Hindlimb muscle (tissue), 1 donor: ENCODE measurements at regions not wholly inside any gene's neighbourhood (a gene's known extent, or its start where the extent isn't known, plus 50 kb on each side); places are given as distances from the start of the nearest gene placed in this dataset.

ENCODE experiments used
- DNase-seq: peaks from one replicate; pipeline ENCODE4 v3.0.0-alpha.2; 2013

DNA sequence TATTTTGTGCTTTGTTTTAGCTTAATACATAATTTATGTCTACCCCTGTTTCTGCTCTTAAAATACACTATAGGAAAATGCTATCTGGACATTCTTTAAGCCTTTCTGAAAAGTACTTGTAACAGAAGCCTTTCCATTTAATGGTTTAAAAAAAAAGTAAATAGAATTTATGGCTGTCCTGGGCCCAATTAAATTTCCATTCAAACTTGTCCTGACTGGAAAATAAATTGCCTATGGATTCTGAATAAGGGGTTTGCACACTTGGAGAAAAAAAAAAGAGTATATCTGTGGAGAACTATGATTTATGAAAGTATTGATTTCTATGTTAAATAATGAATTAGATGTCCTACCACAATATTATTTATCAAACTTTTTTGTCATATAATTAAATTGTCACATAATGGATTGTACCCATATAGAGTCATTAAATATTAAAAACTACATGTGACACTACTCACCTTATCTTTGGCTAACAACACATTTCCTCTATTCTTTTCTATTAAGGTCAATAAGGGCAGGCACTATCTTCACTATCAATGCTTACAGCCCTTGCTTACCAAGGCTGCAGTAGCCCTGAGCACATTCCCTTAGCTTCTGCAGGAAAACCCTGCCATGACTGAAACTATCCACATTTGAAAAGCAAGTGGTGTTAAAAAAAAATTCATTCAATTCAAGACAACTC, 396.1 kb upstream of the ROBO2 start:
- DNase-seq, result no peak

DNA sequence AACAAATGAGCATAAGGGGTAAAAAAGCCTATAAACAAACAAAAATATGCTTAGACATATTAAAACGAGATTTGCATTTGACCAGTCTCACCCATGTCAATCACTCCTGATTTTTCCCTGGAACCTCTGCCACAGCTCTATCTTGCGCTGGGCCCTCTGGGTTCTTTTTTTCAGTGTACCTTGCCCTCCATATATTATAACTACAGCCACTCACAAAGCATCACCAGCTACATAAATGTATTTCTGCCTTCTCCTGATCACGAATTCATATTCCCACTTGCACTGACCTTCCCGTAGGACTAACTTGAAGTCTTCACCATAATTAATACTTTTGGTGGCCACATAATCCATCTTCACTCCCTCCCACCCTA, 395.6 kb upstream of the ROBO2 start:
- no peak for DNase-seq

DNA sequence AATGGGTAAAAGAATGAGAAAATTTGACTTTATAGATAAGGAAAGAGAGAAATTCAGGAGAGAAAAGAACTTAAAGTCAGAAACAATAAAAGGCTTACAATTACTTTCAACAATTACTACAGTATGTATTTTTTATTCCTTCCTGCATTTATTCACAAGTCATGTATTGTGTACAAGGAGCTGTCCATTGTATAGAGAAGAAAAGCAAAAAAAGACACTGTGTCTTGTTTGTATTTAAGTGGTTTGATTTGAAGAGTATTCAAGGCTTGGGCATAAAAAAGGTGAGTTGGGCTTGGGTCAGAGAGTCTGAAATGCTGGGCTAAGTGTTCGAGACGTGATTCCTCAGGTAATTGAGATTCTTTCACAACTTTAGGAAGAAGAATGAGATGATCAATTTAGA, 394.2 kb upstream of the ROBO2 start:
- no peak for DNase-seq

DNA sequence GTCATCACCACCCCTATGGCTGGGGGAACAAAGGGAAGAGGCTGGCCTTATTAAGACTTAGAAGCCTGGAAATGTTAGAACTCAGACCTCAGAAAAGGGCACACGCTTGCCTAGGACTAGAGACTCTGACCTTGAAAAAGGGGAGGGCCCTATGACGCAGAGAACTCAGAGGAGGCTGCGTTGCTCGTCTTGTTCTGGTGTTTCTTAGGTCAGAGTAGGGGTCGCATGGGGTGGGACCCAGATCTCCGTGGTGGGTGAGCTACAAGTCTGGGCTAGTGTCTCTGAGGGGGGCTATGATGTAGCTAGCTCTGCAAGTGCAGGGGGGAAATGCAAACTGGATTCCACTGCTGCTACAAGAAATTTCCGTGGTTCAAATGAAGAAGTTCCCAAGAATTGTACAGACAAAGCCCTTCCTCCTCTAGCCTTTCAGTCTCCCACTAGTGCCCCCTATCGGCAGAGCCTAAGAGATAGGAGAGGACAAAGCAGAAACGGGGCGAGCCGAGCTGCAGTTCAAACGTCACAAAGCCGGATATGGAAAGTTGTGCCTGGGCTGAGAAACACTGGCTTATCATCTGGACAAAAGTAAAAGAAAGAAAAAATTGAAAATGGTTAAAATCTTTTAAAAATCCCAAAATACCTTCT, 392.9 kb upstream of the ROBO2 start:
- DNase-seq, result no peak

DNA sequence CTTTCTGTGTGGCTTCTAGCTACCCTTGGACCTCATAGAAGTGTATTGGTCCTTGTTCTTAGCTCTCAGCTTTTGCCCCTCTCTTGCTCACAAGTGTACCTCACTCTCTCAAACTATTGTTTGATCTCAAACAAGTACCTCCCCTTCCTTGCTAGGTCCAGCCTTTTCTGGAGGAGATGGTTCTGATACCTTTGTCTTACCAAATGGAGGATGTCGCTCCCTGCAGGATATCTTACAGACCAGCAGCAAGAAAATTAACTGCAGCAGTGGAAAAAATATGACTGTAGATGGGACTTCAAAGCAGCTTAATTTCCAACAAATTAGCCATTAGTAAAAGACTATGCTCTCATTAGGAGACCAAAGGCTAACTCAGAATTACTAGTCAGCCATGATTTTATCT, 388.1 kb upstream of the ROBO2 start:
- DNase-seq, result no peak

DNA sequence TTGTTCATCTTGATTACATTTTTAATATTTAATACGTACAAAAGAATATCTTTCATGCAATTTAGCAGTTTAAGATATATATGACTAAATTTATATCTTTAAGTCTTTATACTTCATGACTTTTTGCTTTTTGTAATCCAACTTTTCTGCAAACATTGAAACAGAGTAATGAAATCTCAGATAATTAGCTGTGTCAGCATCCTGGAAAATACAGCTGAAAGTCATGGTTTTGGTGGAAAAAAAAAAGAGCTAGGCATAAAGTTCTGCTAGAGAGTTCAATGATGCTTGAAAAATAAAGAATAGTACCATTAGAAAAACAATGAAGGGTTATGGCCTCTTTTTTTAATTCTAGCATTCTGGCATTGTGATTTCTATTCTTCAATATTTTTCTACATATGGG, 387.4 kb upstream of the ROBO2 start:
- DNase-seq, result no peak

DNA sequence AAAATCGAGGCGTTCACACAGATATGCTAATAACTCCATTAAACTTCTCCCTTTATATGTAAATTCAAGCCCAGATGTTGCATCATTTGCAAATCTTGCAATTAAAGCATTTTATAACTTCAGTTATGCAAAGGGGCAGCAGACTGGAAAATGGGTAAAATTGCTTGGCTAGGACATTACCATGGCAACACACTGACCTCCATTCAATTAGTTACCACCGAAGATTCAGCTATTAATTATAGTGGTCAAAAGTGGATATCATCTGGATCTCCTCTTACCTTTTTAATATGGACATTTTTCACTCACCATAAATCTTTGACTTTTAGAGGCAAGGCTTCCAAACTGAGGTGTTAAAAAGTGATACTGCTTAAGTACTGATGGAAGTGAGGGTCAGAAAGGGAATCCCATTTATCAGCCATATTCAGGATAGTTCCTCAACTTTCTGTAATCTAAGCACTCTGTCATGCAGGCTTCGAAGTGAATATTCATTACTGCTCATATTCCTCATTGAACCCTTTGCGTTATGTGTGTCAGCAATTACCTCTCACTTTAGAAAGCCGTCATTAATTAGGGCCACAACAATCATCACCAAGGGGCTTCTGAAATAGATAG, 386.2 kb upstream of the ROBO2 start:
- no peak for DNase-seq

DNA sequence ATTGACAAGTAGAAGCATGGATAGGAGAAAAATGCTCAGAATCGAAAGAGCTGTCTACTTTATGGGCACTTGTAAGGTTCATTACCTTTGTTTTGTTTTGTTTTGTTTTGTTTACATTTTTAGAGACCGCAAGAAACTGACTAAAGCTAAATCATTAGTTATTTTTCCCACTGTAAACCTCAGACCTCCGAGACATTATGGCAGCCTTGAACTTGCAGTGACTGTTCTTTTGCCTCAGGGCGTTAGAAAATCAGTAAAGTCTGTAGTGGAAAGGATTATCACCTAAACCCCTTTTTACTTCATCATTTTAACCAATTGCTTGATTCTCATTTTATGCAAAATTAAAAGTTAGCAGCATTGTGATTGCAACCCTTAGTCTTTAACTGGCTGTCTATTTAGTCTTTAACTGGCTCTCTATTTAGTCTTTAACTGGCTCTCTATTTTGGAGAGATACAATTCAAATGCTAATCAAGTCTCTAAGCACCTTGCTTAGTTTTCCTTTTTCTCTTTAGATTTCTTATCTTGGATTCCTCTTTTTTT, 383.3 kb upstream of the ROBO2 start:
- DNase-seq, result no peak

DNA sequence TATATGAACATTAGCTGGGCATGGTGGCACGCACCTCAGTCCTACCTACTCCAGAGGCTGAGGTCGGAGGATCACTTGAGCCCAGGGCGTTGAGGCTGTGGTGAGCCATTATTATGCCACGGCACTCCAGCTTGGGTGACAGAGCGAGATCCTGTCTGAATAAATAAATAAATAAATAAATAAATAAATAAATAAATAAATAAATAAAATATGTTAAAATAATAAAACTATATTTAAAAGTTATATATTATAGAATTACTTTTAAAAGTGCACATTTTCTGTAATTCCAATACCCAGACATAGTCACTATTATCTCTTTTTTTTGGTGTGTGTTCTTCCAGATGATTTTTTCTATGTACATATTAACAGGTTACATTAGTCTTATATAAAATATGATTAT, 382.0 kb upstream of the ROBO2 start:
- DNase-seq, result no peak

DNA sequence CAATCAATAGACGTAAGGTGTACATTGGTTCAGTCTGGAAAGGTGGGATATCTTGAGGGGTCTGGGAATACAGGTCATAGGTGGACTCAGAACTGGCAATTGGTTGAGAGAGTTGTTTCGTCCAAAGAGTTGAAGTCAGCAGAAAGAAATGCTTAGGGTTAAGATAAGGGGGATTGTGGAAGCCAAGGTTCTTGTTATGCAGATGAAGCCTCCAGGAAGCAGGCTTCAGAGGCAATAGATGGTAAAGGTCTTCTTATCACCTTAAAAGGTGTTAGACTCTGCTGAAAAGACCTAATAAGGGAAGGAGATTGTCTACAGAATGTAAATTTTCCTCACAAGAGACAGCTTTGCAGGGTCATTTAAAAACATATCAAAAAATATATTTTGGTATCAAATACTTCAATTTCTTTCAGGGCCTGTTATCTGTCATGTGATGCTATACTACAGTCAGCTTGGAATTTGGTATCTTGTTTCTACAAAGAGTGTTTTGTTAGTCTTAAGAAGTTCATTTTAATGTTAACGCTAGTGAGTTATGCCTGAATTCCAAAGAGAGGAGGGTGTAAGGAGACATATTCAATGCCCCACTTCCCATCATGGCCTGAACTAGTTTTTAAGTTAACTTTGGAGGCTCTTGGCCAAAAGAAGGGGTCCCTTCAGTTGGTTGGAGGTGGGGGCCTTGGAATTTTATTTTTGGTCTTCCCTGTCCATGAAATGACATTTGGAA, 378.2 kb upstream of the ROBO2 start:
- DNase-seq, result no peak

DNA sequence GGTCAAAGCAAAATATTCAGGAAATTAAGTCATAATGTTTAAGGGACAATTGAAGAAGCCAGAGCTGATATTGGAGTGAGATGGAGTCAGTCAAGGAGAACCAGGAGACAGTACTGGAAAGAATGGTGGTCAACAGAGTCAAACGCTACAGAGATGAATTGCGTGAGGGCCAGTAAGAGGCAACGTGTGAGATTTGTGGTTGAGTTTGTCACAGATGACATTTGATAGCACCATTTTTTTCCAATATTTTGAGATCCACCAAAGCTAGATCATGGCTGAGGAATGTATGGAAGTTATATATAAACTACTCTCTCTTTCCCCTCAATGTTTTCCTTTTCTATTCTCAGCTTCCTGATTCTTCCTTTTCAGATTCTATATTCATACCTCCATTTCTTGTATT, 375.1 kb upstream of the ROBO2 start:
- DNase-seq, result no peak

DNA sequence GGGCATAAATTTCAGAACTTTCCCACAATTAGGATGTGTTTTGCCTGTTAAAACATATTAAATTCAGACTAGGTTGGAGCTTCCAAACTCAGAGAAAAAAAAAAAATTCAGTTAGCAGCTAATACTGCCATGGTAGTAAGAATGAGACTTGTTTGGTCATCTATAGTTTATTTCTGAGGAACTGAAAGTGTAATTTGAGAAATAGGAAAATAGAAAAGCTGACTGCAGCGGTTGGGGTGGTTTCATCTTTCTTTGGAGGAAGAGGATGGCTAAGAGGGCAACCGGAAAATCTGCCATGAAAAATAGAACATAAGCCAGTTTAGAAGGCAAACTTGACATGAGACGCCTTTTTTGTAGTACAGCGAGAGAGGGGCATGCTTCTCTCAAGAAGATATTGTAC, 371.2 kb upstream of the ROBO2 start:
- no peak for DNase-seq

DNA sequence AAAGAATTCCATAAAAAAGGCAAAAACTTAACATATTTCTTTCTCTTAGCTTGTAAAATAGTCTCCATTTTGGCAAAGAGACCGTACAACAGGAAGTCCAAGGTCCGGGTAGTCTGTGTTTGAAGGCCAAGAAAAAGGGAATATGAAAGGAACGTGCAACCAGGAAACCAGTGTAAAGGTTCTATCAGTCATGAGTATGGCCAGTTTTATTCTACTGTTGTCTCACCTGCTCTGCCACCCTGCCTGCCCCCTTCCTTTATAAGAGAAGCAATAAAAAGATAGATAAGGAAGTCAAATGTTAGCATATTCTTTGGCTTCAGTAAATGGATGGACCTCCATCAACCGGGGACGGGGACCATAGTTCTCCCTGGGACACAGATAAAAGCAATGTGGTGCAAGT, 370.6 kb upstream of the ROBO2 start:
- no peak for DNase-seq

DNA sequence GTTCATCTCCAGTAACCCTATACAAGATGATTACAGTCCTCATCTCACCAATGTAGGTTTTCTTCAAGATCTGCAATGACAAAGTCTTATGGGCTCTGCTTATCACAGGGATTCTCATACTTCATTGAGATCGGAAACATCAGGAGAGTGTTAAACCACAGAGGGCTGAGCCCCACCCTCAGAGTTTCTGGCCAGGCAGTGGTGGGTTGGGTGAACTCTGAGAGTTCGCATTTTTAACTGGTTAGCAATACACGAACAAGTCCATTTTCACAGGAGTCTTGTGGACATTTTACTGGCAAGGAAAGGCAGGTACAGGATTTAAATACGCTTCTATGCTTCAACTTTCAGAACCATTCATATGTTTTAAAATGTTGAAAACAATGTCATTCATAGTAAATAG, 366.7 kb upstream of the ROBO2 start:
- no peak for DNase-seq

DNA sequence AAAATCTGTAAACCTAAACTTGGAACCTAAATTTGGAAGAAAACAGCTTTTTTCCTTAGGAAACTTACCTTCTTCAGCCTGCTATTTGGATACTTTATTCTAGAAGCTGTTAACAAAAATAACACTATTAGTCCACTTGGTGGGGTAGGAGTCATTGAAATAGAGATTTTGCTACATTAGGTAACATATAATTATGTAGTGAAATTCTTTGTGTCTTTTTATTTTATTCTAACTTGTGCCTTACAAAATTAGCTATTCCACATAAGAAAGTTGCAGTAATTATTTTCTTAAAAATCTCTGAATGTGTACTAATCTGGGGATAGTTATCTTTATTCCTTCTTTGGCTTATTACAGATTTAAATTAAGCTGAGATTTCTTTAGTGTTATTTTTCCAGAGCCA, 360.4 kb upstream of the ROBO2 start:
- no peak for DNase-seq

DNA sequence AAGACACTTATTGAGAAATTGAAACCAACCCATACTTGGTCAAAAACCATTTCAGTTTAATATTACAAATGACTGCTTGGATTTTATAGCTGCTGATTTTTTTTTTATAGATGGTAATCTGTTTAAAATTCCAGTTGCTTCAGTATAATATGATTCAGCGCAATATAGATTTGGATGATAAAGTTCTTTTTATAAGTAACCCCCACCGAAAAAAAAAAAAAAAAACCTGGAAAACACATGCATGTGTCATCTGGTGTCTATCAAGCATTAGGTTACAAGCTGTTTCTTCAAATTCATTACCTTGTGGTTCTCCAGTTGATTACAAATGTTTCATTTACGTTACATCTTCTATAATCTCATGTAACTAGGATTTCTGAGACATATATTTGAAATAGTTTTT, 356.6 kb upstream of the ROBO2 start:
- no peak for DNase-seq

DNA sequence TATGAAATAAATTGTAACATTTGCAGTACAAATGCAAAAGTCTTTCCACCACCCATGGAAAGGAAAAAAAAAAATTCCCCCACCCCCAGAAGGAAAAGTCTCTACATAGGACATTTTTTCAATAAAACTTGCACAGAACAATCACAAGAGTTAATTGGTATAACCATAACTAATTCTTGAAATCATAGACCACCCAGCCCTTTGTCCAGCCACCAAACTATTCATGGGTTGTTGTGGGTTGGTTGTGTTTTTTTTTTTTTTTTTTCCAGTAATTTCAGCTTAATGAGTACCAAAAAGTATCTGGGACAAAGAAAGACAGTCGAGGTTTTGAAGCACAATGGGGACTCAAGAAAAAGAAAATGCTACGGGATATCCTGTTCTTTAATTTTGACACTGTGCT, 355.0 kb upstream of the ROBO2 start:
- DNase-seq, result no peak

DNA sequence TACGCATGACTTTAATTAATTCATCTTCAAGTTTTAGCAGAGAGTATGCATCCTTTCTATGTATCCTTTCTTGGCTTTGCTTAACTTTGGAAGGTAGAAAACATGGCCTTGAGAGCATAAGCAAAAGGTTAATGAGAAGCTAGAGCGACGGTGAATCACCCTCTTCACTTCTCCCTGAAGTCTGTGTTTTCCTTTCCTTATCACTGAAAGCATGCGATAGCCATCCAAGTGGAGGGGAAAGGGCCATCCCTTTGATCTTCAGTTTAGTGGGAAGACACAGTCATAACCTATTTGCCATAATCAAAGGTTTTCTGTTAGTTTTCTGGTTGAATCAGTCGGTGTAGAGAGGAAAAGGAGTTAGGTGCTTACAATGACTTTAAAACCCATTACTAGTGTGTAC, 354.0 kb upstream of the ROBO2 start:
- no peak for DNase-seq

DNA sequence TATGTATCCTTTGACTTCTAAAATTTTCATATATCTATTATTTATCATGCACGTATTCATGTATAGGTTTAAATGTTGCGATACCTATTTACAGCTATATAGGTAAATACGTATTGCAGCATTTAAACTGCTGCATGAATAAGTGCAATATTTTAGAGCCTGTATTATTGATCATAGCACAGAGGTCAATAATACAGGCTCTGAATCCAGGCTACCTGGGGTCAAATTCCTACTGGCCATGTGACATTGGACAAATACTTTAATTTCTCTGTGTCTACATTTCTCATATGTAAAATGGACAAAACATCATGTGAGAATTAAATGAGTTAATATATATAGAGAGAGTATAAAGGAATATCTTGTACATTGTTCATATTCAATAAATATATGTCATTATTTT, 352.9 kb upstream of the ROBO2 start:
- DNase-seq, result no peak

DNA sequence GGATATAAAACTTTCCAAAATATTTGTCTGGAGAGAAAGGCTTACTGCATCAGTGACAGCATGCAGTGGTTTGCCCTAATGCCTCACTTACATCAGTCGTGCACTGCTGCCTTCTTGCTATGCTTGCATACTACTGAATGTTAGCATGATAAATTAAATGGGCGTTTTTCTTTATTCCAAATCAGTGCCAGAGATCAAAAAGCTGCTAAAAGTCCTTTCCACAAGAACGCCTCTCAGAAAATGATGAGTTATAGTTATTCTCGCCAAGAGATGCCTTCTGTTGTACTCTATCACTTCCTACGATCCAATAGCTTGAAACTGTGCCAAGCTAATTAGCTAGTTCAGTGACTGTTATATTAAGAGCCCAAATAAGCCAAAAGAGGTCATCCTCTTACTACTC, 345.8 kb upstream of the ROBO2 start:
- no peak for DNase-seq

DNA sequence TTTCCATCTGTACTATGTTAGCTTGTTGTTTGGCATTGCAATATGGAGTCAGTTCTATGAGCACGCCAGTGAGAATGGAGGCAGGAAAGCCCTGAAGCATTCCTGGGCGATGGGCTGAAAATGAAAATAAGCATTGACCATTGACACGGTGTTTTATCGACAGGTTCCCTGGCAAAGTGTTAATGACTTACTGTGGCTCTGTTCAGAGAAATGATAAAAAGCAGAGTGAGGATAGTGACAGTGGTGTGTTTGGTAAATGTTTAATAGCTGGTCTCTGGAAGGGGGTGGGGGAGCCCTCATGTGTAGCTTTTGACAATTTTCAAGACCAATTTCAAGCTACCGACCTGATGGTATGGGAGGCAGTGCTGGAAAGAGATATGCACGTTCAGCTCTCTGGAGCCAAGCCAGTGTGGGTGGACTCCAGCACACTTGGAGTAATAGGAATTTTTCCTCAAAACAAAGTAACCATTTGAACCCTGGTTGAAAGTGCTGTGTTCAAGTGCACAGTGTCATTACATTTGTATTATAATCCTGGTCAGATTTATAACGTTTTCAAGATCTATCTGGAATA, 341.7 kb upstream of the ROBO2 start:
- no peak for DNase-seq

DNA sequence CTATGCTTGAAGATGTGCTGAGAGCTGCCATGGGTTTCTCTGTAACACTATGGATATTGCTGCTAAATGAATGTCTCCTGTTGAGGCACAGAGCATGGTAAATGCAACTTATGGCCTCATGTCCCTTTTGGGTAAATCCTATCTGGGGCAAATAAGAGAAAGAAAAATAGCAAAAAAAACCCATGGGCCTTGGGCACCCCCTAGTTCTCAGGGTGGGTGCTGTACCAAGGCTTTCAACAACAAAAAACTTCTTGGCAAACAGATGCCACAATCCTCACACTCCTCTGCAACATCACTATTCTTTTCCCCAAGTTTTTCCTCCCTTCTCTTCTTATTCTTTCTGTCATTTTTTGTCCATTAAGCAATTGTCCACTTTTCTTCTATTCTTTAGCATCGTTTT, 340.1 kb upstream of the ROBO2 start:
- DNase-seq, result no peak

DNA sequence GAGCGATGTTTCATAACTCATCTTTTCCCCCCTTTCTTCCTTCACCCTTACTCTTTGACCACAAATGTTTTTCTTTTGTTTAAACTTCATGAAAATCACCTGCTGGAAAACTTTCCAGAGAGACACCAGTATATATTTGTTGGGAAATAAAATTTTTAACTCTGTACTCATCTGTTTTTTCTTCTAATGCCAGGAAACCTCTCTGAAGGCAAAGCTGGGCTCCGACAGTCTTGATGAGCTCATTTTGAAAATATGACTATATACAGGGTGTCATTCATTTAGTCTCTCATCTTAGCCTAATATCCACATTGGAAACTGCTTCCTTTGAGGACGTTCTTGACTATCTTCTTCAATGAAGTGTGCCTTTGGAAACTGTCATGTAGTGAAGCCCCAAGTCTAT, 339.6 kb upstream of the ROBO2 start:
- DNase-seq, result no peak
